H9 (cell line): ENCODE measurements at regions not wholly inside any gene's neighbourhood (a gene's known extent, or its start where the extent isn't known, plus 50 kb on each side); places are given as distances from the start of the nearest gene placed in this dataset.

Source experiments
- DNase-seq: peaks from one replicate; pipeline ENCODE4 v3.0.0-alpha.2; 2017
- H2AFZ ChIP-seq: one replicate; pipeline ENCODE4 v1.6.1; 2013; ENCODE audit warnings: mild to moderate bottlenecking, low read length, control low read depth, moderate library complexity
- H2AK5ac ChIP-seq: 2 replicates; pipeline ENCODE4 v1.6.1; 2013; ENCODE audit warnings: low read length, control low read depth, mixed read lengths; ENCODE audit not compliant: insufficient read length
- H2BK120ac ChIP-seq: one replicate; pipeline ENCODE4 v1.6.1; 2013; ENCODE audit warnings: low read depth, mild to moderate bottlenecking, low read length, control low read depth, inconsistent platforms; ENCODE audit not compliant: poor library complexity, severe bottlenecking
- H2BK12ac ChIP-seq: 2 replicates; pipeline ENCODE4 v1.6.1; 2013; ENCODE audit warnings: low read length, control low read depth, mixed read lengths, low read depth; ENCODE audit not compliant: insufficient read length
- H2BK15ac ChIP-seq: 2 replicates; pipeline ENCODE4 v1.6.1; 2013; ENCODE audit warnings: low read depth, low read length, control low read depth
- H2BK20ac ChIP-seq: one replicate; pipeline ENCODE4 v1.6.1; 2013; ENCODE audit warnings: low read depth, mild to moderate bottlenecking, low read length, control low read depth, inconsistent platforms; ENCODE audit not compliant: poor library complexity, severe bottlenecking
- H2BK5ac ChIP-seq: 2 replicates; pipeline ENCODE4 v1.6.1; 2013; ENCODE audit warnings: low read length, control low read depth, mixed read lengths; ENCODE audit not compliant: insufficient read length
- H3K14ac ChIP-seq: 2 replicates; pipeline ENCODE4 v1.6.1; 2013; ENCODE audit warnings: low read length, control low read depth; ENCODE audit not compliant: insufficient read depth
- H3K18ac ChIP-seq: 2 replicates; pipeline ENCODE4 v1.6.1; 2013; ENCODE audit warnings: low read depth, mild to moderate bottlenecking, mixed read lengths, low read length, control low read depth; ENCODE audit not compliant: insufficient read length
- H3K23ac ChIP-seq: 2 replicates; pipeline ENCODE4 v1.6.1; 2013; ENCODE audit warnings: low read length, control low read depth, mixed read lengths, low read depth; ENCODE audit not compliant: insufficient read length
- H3K23me2 ChIP-seq: 2 replicates; pipeline ENCODE4 v1.6.1; 2013; ENCODE audit warnings: low read depth, mild to moderate bottlenecking, mixed read lengths, low read length, control low read depth; ENCODE audit not compliant: insufficient read length, poor library complexity, severe bottlenecking
- H3K27ac ChIP-seq: 2 replicates; pipeline ENCODE4 v1.5.1; 2013; ENCODE audit warnings: low read length, control low read depth, mixed read lengths, low read depth; ENCODE audit not compliant: insufficient read length
- H3K27me3 ChIP-seq: 2 replicates; pipeline ENCODE4 v1.6.1; 2013; ENCODE audit warnings: low read length, control low read depth, inconsistent platforms; ENCODE audit not compliant: insufficient read depth
- H3K4ac ChIP-seq: 2 replicates; pipeline ENCODE4 v1.6.1; 2013; ENCODE audit warnings: low read depth, mild to moderate bottlenecking, control low read depth, inconsistent platforms, low read length, moderate library complexity
- H3K4me1 ChIP-seq: 2 replicates; pipeline ENCODE4 v1.6.1; 2013; ENCODE audit warnings: low read length, control low read depth, inconsistent platforms; ENCODE audit not compliant: insufficient read depth
- H3K4me2 ChIP-seq: 2 replicates; pipeline ENCODE4 v1.6.1; 2013; ENCODE audit warnings: low read length, control low read depth, mixed read lengths; ENCODE audit not compliant: insufficient read length, insufficient read depth
- H3K56ac ChIP-seq: 2 replicates; pipeline ENCODE4 v1.6.1; 2013; ENCODE audit warnings: low read depth, mild to moderate bottlenecking, mixed read lengths, low read length, control low read depth; ENCODE audit not compliant: insufficient read length
- H3K79me1 ChIP-seq: 2 replicates; pipeline ENCODE4 v1.6.1; 2013; ENCODE audit warnings: low read depth, mild to moderate bottlenecking, moderate library complexity, low read length, control low read depth, inconsistent platforms; ENCODE audit not compliant: insufficient read depth, poor library complexity, severe bottlenecking
- H3K79me2 ChIP-seq: 2 replicates; pipeline ENCODE4 v1.6.1; 2013; ENCODE audit warnings: low read length, control low read depth, inconsistent platforms; ENCODE audit not compliant: insufficient read depth
- H3K9ac ChIP-seq: 2 replicates; pipeline ENCODE4 v1.6.1; 2013; ENCODE audit warnings: low read length, control low read depth, mixed read lengths; ENCODE audit not compliant: insufficient read length; ENCODE audit errors: extremely low read depth
- H3K9me3 ChIP-seq: one replicate; pipeline ENCODE4 v1.6.1; 2013; ENCODE audit warnings: low read depth, low read length, inconsistent platforms; ENCODE audit not compliant: control insufficient read depth
- H3T11ph ChIP-seq: one replicate; pipeline ENCODE4 v1.6.1; 2013; ENCODE audit warnings: mild to moderate bottlenecking, low read length, control low read depth, inconsistent platforms
- H4K20me1 ChIP-seq: one replicate; pipeline ENCODE4 v1.6.1; 2013; ENCODE audit not compliant: control insufficient read depth, insufficient read length, insufficient read depth
- H4K5ac ChIP-seq: 2 replicates; pipeline ENCODE4 v1.6.1; 2013; ENCODE audit warnings: low read depth, mild to moderate bottlenecking, mixed read lengths, low read length, control low read depth; ENCODE audit not compliant: insufficient read length
- H4K8ac ChIP-seq: replicated peaks from 2 replicates; pipeline ENCODE4 v1.6.1; 2013; ENCODE audit warnings: low read length, control low read depth, mixed read lengths, low read depth; ENCODE audit not compliant: insufficient read length
- H4K91ac ChIP-seq: 2 replicates; pipeline ENCODE4 v1.6.1; 2013; ENCODE audit warnings: low read depth, mild to moderate bottlenecking, moderate library complexity, mixed read lengths, low read length, control low read depth; ENCODE audit not compliant: insufficient read length
- H3K27ac Mint-ChIP-seq, 3 experiments: 2 replicates in 2 of 3; 3 replicates in 1 of 3; pipeline ENCODE4 v1.8.0; 2020 to 2021; ENCODE audit warnings: mixed read lengths in 3 of 3, mild to moderate bottlenecking in 1 of 3, moderate library complexity in 1 of 3
- H3K27me3 Mint-ChIP-seq: 2 replicates; pipeline ENCODE4 v1.8.0; 2021; ENCODE audit warnings: low read depth, mild to moderate bottlenecking, moderate library complexity, mixed read lengths
- H3K36me3 Mint-ChIP-seq, 3 experiments: 2 replicates in 2 of 3; 3 replicates in 1 of 3; pipeline ENCODE4 v1.8.0; 2020 to 2021; ENCODE audit warnings: low read depth in 3 of 3, mixed read lengths in 3 of 3; ENCODE audit not compliant: insufficient read depth in 1 of 3
- H3K4me1 Mint-ChIP-seq, 2 experiments: 2 replicates each; pipeline ENCODE4 v1.8.0; 2020; ENCODE audit warnings: mixed read lengths in 2 of 2
- H3K4me3 Mint-ChIP-seq, 2 experiments: 2 replicates in 1 of 2; 3 replicates in 1 of 2; pipeline ENCODE4 v1.8.0; 2020 to 2021; ENCODE audit warnings: mild to moderate bottlenecking in 2 of 2, mixed read lengths in 2 of 2, moderate library complexity in 1 of 2
- H3K9me3 Mint-ChIP-seq, 2 experiments: 2 replicates in 1 of 2; 3 replicates in 1 of 2; pipeline ENCODE4 v1.8.0; 2020; ENCODE audit warnings: mild to moderate bottlenecking in 2 of 2, mixed read lengths in 2 of 2, moderate library complexity in 1 of 2
- CTCF ChIP-seq: fragments of 200-600 bp; sonication (generic); conservative IDR thresholded peaks from 3 replicates; pipeline ENCODE4 v1.8.0; 2021; ENCODE audit warnings: antibody characterized with exemption, mild to moderate bottlenecking
- WGBS: extraction: QIAGEN DNeasy Blood & Tissue Kit; methylation state at CpG from one replicate; pipeline ENCODE4 v1.1.7; 2013; ENCODE audit warnings: missing lambda C conversion rate, low lambda C conversion rate, mixed read lengths; ENCODE audit not compliant: insufficient read length; ENCODE audit errors: extremely low coverage; 5-methylcytosine and 5-hydroxymethylcytosine counted together

- Mint-ChIP-seq H3K4me1 (no peaks in the 10 kb centered on the region), H3K36me3 (peaks cover 3 to 4% (median 3%) of the 10 kb centered on the region in 3 experiments; a peak in 2 of 7 replicates), H3K9me3 (peaks cover 4% of the 10 kb centered on the region in 2 experiments; a peak in 3 of 5 replicates), H3K27me3 (no peaks in the 10 kb centered on the region), H3K4me3 (no peak overlapping the region), H3K27ac (no peak overlapping the region)
- H3K4me1 ChIP-seq: no peaks in the 10 kb centered on the region
- no peak for DNase-seq
- TF ChIP-seq CTCF: no peak
- no peak overlapping the region for H2AFZ ChIP-seq
- WGBS: no CpG with 5 or more reads among the region's 3 CpGs
- H3K27me3 ChIP-seq: no peaks in the 10 kb centered on the region
- H2BK5ac ChIP-seq: no peak overlapping the region
- H4K5ac ChIP-seq: no peak overlapping the region
- H3K9me3 ChIP-seq: no peaks in the 10 kb centered on the region
- no peak overlapping the region for H2BK15ac ChIP-seq
- H3K23me2 ChIP-seq: no peaks in the 10 kb centered on the region
- H4K91ac ChIP-seq: no peak overlapping the region
- H2BK20ac ChIP-seq: no peak overlapping the region
- no peak overlapping the region for H2AK5ac ChIP-seq
- H3K4me2 ChIP-seq: no peak overlapping the region
- no peak overlapping the region for H3K27ac ChIP-seq
- H3K4ac ChIP-seq: no peak overlapping the region
- H4K20me1 ChIP-seq: no peaks in the 10 kb centered on the region
- no peaks in the 10 kb centered on the region for H3K79me2 ChIP-seq
- H4K8ac ChIP-seq: no peak overlapping the region
- H3T11ph ChIP-seq: no peak overlapping the region
- H2BK120ac ChIP-seq: no peak overlapping the region
- no peak overlapping the region for H3K9ac ChIP-seq
- no peak overlapping the region for H3K18ac ChIP-seq
- H3K23ac ChIP-seq: no peak overlapping the region
- no peak overlapping the region for H3K14ac ChIP-seq
- H3K79me1 ChIP-seq: no peaks in the 10 kb centered on the region
- H2BK12ac ChIP-seq: no peak overlapping the region
- H3K56ac ChIP-seq: no peak overlapping the region
Measured at GRCh38 chr3:3259181-3259580, 79.7 kb upstream of the CRBN start.
